GM23338 (cell line): ENCODE measurements at regions not wholly inside any gene's neighbourhood (a gene's known extent, or its start where the extent isn't known, plus 50 kb on each side); places are given as distances from the start of the nearest gene placed in this dataset.

Experiments
- ATAC-seq: fragments of 200-7000 bp; cut with Tn5 transposase; 3 replicates; pipeline ENCODE4 v1.9.1; 2020
- DNase-seq: peaks from one replicate; pipeline ENCODE4 v3.0.0-alpha.2; 2015; ENCODE audit warnings: low spot score
- H2AFZ ChIP-seq: fragments of 200-600 bp; sonication (generic); 2 replicates; pipeline ENCODE4 v1.8.0; 2016; ENCODE audit warnings: antibody characterized with exemption, mild to moderate bottlenecking, moderate library complexity
- H3F3A ChIP-seq: fragments of 200-600 bp; sonication (generic); replicated peaks from 2 replicates; pipeline ENCODE4 v1.8.0; 2017; ENCODE audit warnings: antibody characterized with exemption, mixed run types, low read depth
- H3K27ac ChIP-seq: fragments of 200-600 bp; sonication (generic); 2 replicates; pipeline ENCODE4 v1.6.1; 2016; ENCODE audit warnings: low read depth
- H3K27me3 ChIP-seq: fragments of 200-600 bp; sonication (generic); 2 replicates; pipeline ENCODE4 v1.8.0; 2016; ENCODE audit warnings: mild to moderate bottlenecking, mixed run types, moderate library complexity; ENCODE audit not compliant: insufficient read depth
- H3K36me3 ChIP-seq: fragments of 200-600 bp; sonication (generic); 2 replicates; pipeline ENCODE4 v1.8.0; 2016; ENCODE audit warnings: mild to moderate bottlenecking; ENCODE audit not compliant: insufficient read depth
- H3K4me1 ChIP-seq: fragments of 200-600 bp; sonication (generic); 2 replicates; pipeline ENCODE4 v1.8.0; 2016; ENCODE audit warnings: mild to moderate bottlenecking, moderate library complexity; ENCODE audit not compliant: insufficient read depth
- H3K4me2 ChIP-seq: fragments of 200-600 bp; sonication (generic); 2 replicates; pipeline ENCODE4 v1.7.1; 2017; ENCODE audit warnings: mixed run types
- H3K4me3 ChIP-seq: fragments of 200-600 bp; sonication (generic); 2 replicates; pipeline ENCODE4 v1.6.1; 2016; ENCODE audit warnings: mixed run types
- H3K79me2 ChIP-seq: fragments of 200-600 bp; sonication (generic); replicated peaks from 2 replicates; pipeline ENCODE4 v1.8.0; 2017; ENCODE audit warnings: mild to moderate bottlenecking; ENCODE audit not compliant: insufficient read depth
- H3K9me2 ChIP-seq: fragments of 200-600 bp; sonication (generic); 2 replicates; pipeline ENCODE4 v1.8.0; 2017; ENCODE audit not compliant: insufficient read depth
- H4K20me1 ChIP-seq: fragments of 200-600 bp; sonication (generic); replicated peaks from 2 replicates; pipeline ENCODE4 v1.8.0; 2017; ENCODE audit warnings: mild to moderate bottlenecking; ENCODE audit not compliant: insufficient read depth
- H3K27ac Mint-ChIP-seq: 2 replicates; pipeline ENCODE4 v1.8.0; 2020; ENCODE audit warnings: inconsistent platforms, mild to moderate bottlenecking, moderate library complexity, mixed read lengths
- H3K27me3 Mint-ChIP-seq: 3 replicates; pipeline ENCODE4 v1.8.0; 2022; ENCODE audit warnings: low read depth, mild to moderate bottlenecking, moderate library complexity, mixed read lengths, inconsistent platforms; ENCODE audit not compliant: insufficient read depth, poor library complexity
- H3K36me3 Mint-ChIP-seq: 3 replicates; pipeline ENCODE4 v1.8.0; 2021; ENCODE audit warnings: low read depth, mild to moderate bottlenecking, inconsistent platforms, moderate library complexity, mixed read lengths
- H3K4me1 Mint-ChIP-seq: 3 replicates; pipeline ENCODE4 v1.8.0; 2020; ENCODE audit warnings: mild to moderate bottlenecking, inconsistent platforms, mixed read lengths
- H3K4me3 Mint-ChIP-seq: 3 replicates; pipeline ENCODE4 v1.8.0; 2021; ENCODE audit warnings: moderate library complexity, mild to moderate bottlenecking, inconsistent platforms, mixed read lengths
- H3K9me3 Mint-ChIP-seq: 3 replicates; pipeline ENCODE4 v1.8.0; 2020; ENCODE audit warnings: moderate library complexity, mild to moderate bottlenecking, inconsistent platforms, mixed read lengths
- CREB1 ChIP-seq: fragments of 250-450 bp; sonication (Bioruptor Pico); IDR thresholded peaks from 2 replicates; pipeline ENCODE4 v1.5.0; 2020; ENCODE audit warnings: low read depth, mild to moderate bottlenecking, moderate library complexity
- CTCF ChIP-seq, 2 experiments: fragments of 200-600 bp in 1 of 2; sonication (generic) in 1 of 2; conservative IDR thresholded peaks; 2 replicates each; pipeline versions ENCODE4 v1.5.1 to v1.6.1; 2016 to 2017; ENCODE audit warnings: antibody characterized with exemption in 2 of 2, low read depth in 2 of 2, mild to moderate bottlenecking in 2 of 2, moderate library complexity in 1 of 2
- ETS1 ChIP-seq: IDR thresholded peaks from 2 replicates; pipeline ENCODE4 v1.6.1; 2016; ENCODE audit warnings: antibody characterized with exemption
- EZH2 ChIP-seq: fragments of 200-600 bp; sonication (generic); IDR thresholded peaks from one replicate; pipeline ENCODE4 v1.8.0; 2017; ENCODE audit warnings: antibody characterized with exemption, mild to moderate bottlenecking, low read depth; ENCODE audit not compliant: unreplicated experiment
- EZH2phosphoT487 ChIP-seq: fragments of 200-600 bp; sonication (generic); IDR thresholded peaks from one replicate; pipeline ENCODE4 v1.8.1; 2018; ENCODE audit warnings: antibody characterized with exemption; ENCODE audit not compliant: unreplicated experiment
- JUNB ChIP-seq: IDR thresholded peaks from one replicate; pipeline ENCODE4 v1.6.1; 2016; ENCODE audit warnings: antibody characterized with exemption; ENCODE audit not compliant: unreplicated experiment
- NANOG ChIP-seq: IDR thresholded peaks from 2 replicates; pipeline ENCODE4 v1.6.1; 2016; ENCODE audit warnings: antibody characterized with exemption, borderline replicate concordance
- POLR2AphosphoS5 ChIP-seq: IDR thresholded peaks from 2 replicates; pipeline ENCODE4 v1.6.1; 2016; ENCODE audit warnings: antibody characterized with exemption, low read depth
- STAT1 ChIP-seq: IDR thresholded peaks from one replicate; pipeline ENCODE4 v1.6.1; 2016; ENCODE audit warnings: antibody characterized with exemption; ENCODE audit not compliant: unreplicated experiment
- ZNF114 ChIP-seq: fragments of 250-450 bp; sonication (Bioruptor Pico); IDR thresholded peaks from 2 replicates; pipeline ENCODE4 v1.5.0; 2020; ENCODE audit warnings: mild to moderate bottlenecking, moderate library complexity
- ZNF331 ChIP-seq: fragments of 250-450 bp; sonication (Bioruptor Pico); IDR thresholded peaks from 2 replicates; pipeline ENCODE4 v1.5.0; 2020; ENCODE audit warnings: low read depth, mild to moderate bottlenecking, moderate library complexity
- TF ChIP-seq, protein P1 (sequence below): IDR thresholded peaks from one replicate; pipeline ENCODE4 v1.6.1; 2018; ENCODE audit warnings: antibody characterized with exemption; ENCODE audit not compliant: unreplicated experiment
- TF ChIP-seq, protein P2 (sequence below): fragments of 250-450 bp; sonication (Bioruptor Pico); IDR thresholded peaks from 2 replicates; pipeline ENCODE4 v1.5.0; 2020; ENCODE audit warnings: mild to moderate bottlenecking, moderate library complexity

DNA sequence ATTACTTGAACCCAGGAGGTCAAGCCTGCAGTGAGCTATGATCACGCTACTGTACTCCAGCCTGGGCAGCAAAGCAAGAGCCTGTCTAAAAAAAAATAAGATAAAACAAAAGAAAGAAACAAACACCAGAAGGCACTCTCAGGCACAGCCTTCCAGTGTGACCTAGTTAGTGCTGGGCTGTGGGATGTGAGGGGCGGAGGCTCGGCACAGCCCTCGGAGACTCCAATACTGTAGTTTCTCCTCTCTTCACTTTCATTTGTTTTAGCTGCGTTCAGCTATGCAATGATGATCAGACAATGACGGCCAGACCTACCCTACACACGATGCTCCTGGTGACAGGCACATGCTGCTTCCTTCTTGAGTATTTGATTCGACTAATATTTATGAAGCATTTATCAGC is 127.7 kb downstream of the SOCS6 start:
- Mint-ChIP-seq H3K4me1 (no peaks in the 10 kb centered on the region), H3K4me3 (no peak overlapping the region), H3K27ac (no peak overlapping the region), H3K36me3 (no peaks in the 10 kb centered on the region), H3K9me3 (no peaks in the 10 kb centered on the region), H3K27me3 (no peaks in the 10 kb centered on the region)
- DNase-seq (no peak), ATAC-seq (no peak)
- Histone ChIP-seq H3K4me1 (no peaks in the 10 kb centered on the region), H3K4me3 (no peak overlapping the region), H3K36me3 (no peaks in the 10 kb centered on the region), H3K27me3 (no peaks in the 10 kb centered on the region), H3K4me2 (no peak overlapping the region), H3K9me2 (no peaks in the 10 kb centered on the region), H4K20me1 (no peaks in the 10 kb centered on the region), H3F3A (no peaks in the 10 kb centered on the region), H3K79me2 (no peaks in the 10 kb centered on the region), H3K27ac (no peak overlapping the region), H2AFZ (no peak overlapping the region)
- TF ChIP-seq CREB1 (CRISPR knock-in tag) = no peak
- no peak for TF ChIP-seq ZNF331 (CRISPR knock-in tag)
- TF ChIP-seq ETS1 = no peak
- TF ChIP-seq JUNB = no peak
- TF ChIP-seq POLR2AphosphoS5 = no peak
- TF ChIP-seq, protein P1, sequence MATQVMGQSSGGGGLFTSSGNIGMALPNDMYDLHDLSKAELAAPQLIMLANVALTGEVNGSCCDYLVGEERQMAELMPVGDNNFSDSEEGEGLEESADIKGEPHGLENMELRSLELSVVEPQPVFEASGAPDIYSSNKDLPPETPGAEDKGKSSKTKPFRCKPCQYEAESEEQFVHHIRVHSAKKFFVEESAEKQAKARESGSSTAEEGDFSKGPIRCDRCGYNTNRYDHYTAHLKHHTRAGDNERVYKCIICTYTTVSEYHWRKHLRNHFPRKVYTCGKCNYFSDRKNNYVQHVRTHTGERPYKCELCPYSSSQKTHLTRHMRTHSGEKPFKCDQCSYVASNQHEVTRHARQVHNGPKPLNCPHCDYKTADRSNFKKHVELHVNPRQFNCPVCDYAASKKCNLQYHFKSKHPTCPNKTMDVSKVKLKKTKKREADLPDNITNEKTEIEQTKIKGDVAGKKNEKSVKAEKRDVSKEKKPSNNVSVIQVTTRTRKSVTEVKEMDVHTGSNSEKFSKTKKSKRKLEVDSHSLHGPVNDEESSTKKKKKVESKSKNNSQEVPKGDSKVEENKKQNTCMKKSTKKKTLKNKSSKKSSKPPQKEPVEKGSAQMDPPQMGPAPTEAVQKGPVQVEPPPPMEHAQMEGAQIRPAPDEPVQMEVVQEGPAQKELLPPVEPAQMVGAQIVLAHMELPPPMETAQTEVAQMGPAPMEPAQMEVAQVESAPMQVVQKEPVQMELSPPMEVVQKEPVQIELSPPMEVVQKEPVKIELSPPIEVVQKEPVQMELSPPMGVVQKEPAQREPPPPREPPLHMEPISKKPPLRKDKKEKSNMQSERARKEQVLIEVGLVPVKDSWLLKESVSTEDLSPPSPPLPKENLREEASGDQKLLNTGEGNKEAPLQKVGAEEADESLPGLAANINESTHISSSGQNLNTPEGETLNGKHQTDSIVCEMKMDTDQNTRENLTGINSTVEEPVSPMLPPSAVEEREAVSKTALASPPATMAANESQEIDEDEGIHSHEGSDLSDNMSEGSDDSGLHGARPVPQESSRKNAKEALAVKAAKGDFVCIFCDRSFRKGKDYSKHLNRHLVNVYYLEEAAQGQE = no peak
- TF ChIP-seq, protein P2, sequence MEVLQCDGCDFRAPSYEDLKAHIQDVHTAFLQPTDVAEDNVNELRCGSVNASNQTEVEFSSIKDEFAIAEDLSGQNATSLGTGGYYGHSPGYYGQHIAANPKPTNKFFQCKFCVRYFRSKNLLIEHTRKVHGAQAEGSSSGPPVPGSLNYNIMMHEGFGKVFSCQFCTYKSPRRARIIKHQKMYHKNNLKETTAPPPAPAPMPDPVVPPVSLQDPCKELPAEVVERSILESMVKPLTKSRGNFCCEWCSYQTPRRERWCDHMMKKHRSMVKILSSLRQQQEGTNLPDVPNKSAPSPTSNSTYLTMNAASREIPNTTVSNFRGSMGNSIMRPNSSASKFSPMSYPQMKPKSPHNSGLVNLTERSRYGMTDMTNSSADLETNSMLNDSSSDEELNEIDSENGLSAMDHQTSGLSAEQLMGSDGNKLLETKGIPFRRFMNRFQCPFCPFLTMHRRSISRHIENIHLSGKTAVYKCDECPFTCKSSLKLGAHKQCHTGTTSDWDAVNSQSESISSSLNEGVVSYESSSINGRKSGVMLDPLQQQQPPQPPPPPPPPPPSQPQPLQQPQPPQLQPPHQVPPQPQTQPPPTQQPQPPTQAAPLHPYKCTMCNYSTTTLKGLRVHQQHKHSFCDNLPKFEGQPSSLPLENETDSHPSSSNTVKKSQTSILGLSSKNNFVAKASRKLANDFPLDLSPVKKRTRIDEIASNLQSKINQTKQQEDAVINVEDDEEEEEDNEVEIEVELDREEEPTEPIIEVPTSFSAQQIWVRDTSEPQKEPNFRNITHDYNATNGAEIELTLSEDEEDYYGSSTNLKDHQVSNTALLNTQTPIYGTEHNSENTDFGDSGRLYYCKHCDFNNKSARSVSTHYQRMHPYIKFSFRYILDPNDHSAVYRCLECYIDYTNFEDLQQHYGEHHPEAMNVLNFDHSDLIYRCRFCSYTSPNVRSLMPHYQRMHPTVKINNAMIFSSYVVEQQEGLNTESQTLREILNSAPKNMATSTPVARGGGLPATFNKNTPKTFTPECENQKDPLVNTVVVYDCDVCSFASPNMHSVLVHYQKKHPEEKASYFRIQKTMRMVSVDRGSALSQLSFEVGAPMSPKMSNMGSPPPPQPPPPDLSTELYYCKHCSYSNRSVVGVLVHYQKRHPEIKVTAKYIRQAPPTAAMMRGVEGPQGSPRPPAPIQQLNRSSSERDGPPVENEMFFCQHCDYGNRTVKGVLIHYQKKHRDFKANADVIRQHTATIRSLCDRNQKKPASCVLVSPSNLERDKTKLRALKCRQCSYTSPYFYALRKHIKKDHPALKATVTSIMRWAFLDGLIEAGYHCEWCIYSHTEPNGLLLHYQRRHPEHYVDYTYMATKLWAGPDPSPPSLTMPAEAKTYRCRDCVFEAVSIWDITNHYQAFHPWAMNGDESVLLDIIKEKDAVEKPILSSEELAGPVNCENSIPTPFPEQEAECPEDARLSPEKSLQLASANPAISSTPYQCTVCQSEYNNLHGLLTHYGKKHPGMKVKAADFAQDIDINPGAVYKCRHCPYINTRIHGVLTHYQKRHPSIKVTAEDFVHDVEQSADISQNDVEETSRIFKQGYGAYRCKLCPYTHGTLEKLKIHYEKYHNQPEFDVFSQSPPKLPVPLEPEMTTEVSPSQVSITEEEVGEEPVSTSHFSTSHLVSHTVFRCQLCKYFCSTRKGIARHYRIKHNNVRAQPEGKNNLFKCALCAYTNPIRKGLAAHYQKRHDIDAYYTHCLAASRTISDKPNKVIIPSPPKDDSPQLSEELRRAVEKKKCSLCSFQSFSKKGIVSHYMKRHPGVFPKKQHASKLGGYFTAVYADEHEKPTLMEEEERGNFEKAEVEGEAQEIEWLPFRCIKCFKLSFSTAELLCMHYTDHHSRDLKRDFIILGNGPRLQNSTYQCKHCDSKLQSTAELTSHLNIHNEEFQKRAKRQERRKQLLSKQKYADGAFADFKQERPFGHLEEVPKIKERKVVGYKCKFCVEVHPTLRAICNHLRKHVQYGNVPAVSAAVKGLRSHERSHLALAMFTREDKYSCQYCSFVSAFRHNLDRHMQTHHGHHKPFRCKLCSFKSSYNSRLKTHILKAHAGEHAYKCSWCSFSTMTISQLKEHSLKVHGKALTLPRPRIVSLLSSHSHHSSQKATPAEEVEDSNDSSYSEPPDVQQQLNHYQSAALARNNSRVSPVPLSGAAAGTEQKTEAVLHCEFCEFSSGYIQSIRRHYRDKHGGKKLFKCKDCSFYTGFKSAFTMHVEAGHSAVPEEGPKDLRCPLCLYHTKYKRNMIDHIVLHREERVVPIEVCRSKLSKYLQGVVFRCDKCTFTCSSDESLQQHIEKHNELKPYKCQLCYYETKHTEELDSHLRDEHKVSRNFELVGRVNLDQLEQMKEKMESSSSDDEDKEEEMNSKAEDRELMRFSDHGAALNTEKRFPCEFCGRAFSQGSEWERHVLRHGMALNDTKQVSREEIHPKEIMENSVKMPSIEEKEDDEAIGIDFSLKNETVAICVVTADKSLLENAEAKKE (CRISPR knock-in tag) = no peak
- no peak for TF ChIP-seq EZH2phosphoT487
- TF ChIP-seq EZH2 = no peak
- no peak for TF ChIP-seq CTCF (conservative IDR thresholded peaks at IDR 0.05; ENCODE audit: low read depth in 2 of 2)
- no peak for TF ChIP-seq ZNF114 (CRISPR knock-in tag)
- TF ChIP-seq NANOG = no peak
- no peak for TF ChIP-seq STAT1
